C4-2B (cell line): ENCODE measurements at regions not wholly inside any gene's neighbourhood (a gene's known extent, or its start where the extent isn't known, plus 50 kb on each side); places are given as distances from the start of the nearest gene placed in this dataset.

Experiments
- CTCF ChIP-seq: fragments of 450-650 bp; conservative IDR thresholded peaks from 2 replicates; pipeline ENCODE4 v1.5.1; 2017; ENCODE audit warnings: mild to moderate bottlenecking
- ZFX ChIP-seq: fragments of 450-650 bp; IDR thresholded peaks from 2 replicates; pipeline ENCODE4 v1.6.1; 2017

DNA sequence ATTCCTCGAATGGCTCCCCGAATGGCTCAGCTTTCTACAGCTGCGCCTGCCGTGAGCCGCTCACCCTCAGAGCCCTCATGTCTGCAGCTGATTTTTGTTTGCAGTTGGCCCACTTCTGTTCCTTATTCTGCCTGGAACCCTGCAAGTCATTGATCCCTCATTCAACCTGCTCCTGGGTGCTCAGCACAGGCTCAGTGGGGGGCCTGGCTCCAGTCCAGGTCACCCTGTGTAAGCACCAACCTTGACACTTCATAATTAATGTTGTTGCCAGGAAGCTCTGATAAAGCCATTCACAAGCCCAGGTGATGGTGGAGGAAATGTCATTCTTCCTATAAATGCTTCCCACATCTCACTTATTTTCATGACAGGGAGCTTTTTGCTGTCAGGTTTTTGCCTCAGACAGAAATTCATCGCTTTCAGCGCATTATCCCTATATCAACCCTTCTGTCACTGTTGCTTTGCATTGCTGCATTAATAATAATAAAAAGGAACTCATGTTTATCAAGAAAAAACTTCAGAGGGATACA, 85.7 kb downstream of the F11 start:
- TF ChIP-seq CTCF (no peak), ZFX (no peak)
